ENCODE measurements at regions not wholly inside any gene's neighbourhood (a gene's known extent, or its start where the extent isn't known, plus 50 kb on each side); places are given as distances from the start of the nearest gene placed in this dataset.

- Mint-ChIP-seq H3K4me1 (ENCODE audit: low read depth) (no peaks in the 10 kb centered on the region), H3K9me3 (peaks cover 22% of the 10 kb centered on the region), H3K36me3 (ENCODE audit: low read depth) (no peaks in the 10 kb centered on the region), H3K27me3 (ENCODE audit: insufficient read depth) (no peaks in the 10 kb centered on the region), H3K4me3 (no peak overlapping the region), H3K27ac (no peak overlapping the region)
- TF ChIP-seq CTCF (IDR thresholded peaks at IDR 0.05) = no peak
- DNase-seq = no peak
These were observed 852.0 kb downstream of the BCL11A start for GRCh38 chr2:59701271-59701994.

- TF ChIP-seq CTCF (IDR thresholded peaks at IDR 0.05) = no peak
- Mint-ChIP-seq H3K36me3 (ENCODE audit: low read depth) (no peaks in the 10 kb centered on the region), H3K27me3 (ENCODE audit: insufficient read depth) (no peaks in the 10 kb centered on the region; the same call in 1 of the 2 replicates), H3K9me3 (peaks cover 15% of the 10 kb centered on the region), H3K4me3 (no peak overlapping the region), H3K4me1 (ENCODE audit: low read depth) (no peaks in the 10 kb centered on the region), H3K27ac (no peak overlapping the region)
- no peak for DNase-seq
These were observed 859.3 kb downstream of the BCL11A start for GRCh38 chr2:59694176-59694575.

GRCh38 chr2:59693231-59693959 is 860.1 kb downstream of the BCL11A start:
- Mint-ChIP-seq H3K36me3 (ENCODE audit: low read depth) (no peaks in the 10 kb centered on the region), H3K4me3 (no peak overlapping the region), H3K4me1 (ENCODE audit: low read depth) (no peaks in the 10 kb centered on the region), H3K9me3 (peaks cover 15% of the 10 kb centered on the region), H3K27ac (no peak overlapping the region), H3K27me3 (ENCODE audit: insufficient read depth) (no peaks in the 10 kb centered on the region; the same call in 1 of the 2 replicates)
- no peak for DNase-seq
- TF ChIP-seq CTCF (IDR thresholded peaks at IDR 0.05) = no peak

- no peaks in the 10 kb centered on the region; the same call in 1 of the 2 replicates for H3K27me3 Mint-ChIP-seq (ENCODE audit: insufficient read depth)
- no peak for TF ChIP-seq CTCF (IDR thresholded peaks at IDR 0.05)
- H3K9me3 Mint-ChIP-seq = peaks cover 20% of the 10 kb centered on the region
- no peak overlapping the region for H3K4me3 Mint-ChIP-seq
- no peak for DNase-seq
- H3K4me1 Mint-ChIP-seq (ENCODE audit: low read depth) = no peaks in the 10 kb centered on the region
- H3K36me3 Mint-ChIP-seq (ENCODE audit: low read depth) = no peaks in the 10 kb centered on the region
- no peak overlapping the region for H3K27ac Mint-ChIP-seq
These were observed 861.8 kb downstream of the BCL11A start for GRCh38 chr2:59691518-59692190.

- H3K4me3 Mint-ChIP-seq = no peak overlapping the region
- no peaks in the 10 kb centered on the region; the same call in 1 of the 2 replicates for H3K27me3 Mint-ChIP-seq (ENCODE audit: insufficient read depth)
- no peaks in the 10 kb centered on the region for H3K36me3 Mint-ChIP-seq (ENCODE audit: low read depth)
- TF ChIP-seq CTCF (IDR thresholded peaks at IDR 0.05) = no peak
- DNase-seq = no peak
- peaks cover 21% of the 10 kb centered on the region for H3K9me3 Mint-ChIP-seq
- no peaks in the 10 kb centered on the region for H3K4me1 Mint-ChIP-seq (ENCODE audit: low read depth)
- H3K27ac Mint-ChIP-seq = no peak overlapping the region
These were observed 862.6 kb downstream of the BCL11A start for GRCh38 chr2:59690849-59691248.

Data from HFFc6 (cell line).